Common myeloid progenitor, CD34-positive (primary cell): ENCODE measurements at regions not wholly inside any gene's neighbourhood (a gene's known extent, or its start where the extent isn't known, plus 50 kb on each side); places are given as distances from the start of the nearest gene placed in this dataset.

Experiments
- CTCF ChIA-PET: fragments of 350-600 bp; sonication (Branson Sonifier 250); formaldehyde crosslinking; loops from one replicate; lab custom pipeline; 2021; ENCODE audit warnings: antibody characterized with exemption; lab: Charles Lee
- POLR2A ChIA-PET: fragments of 350-600 bp; sonication (Branson Sonifier 250); formaldehyde crosslinking; loops from one replicate; lab custom pipeline; 2021; ENCODE audit warnings: antibody characterized with exemption; lab: Charles Lee
- DNase-seq, 3 donors: peaks; one replicate each; pipeline versions ENCODE4 v3.0.0 to v3.0.0-alpha.2; 2013
- H3K27ac ChIP-seq, 2 experiments: 1 replicate in 1 of 2; 2 replicates in 1 of 2; pipeline ENCODE4 v1.7.0; 2013; ENCODE audit warnings: inconsistent platforms in 2 of 2, low read length in 2 of 2, mild to moderate bottlenecking in 2 of 2, low read depth in 1 of 2, moderate library complexity in 1 of 2; ENCODE audit not compliant: severe bottlenecking in 2 of 2, insufficient read depth in 1 of 2, poor library complexity in 1 of 2
- H3K27me3 ChIP-seq, 5 experiments: replicated peaks in 2 of 5; 1 replicate in 3 of 5; 2 replicates in 2 of 5; pipeline versions ENCODE4 v1.6.1 to v1.7.0; 2013; ENCODE audit warnings: low read length in 4 of 5, mild to moderate bottlenecking in 2 of 5, moderate library complexity in 2 of 5, inconsistent platforms in 1 of 5; ENCODE audit not compliant: insufficient read depth in 5 of 5, control insufficient read depth in 4 of 5
- H3K36me3 ChIP-seq, 4 experiments: 1 replicate in 2 of 4; 2 replicates in 2 of 4; pipeline versions ENCODE4 v1.6.1 to v1.7.0; 2013; ENCODE audit warnings: low read length in 3 of 4, control low read depth in 1 of 4, mild to moderate bottlenecking in 1 of 4; ENCODE audit not compliant: control insufficient read depth in 4 of 4, insufficient read depth in 4 of 4
- H3K4me1 ChIP-seq, 4 experiments: 1 replicate in 3 of 4; 2 replicates in 1 of 4; pipeline versions ENCODE4 v1.6.1 to v1.7.1; 2013; ENCODE audit warnings: low read length in 3 of 4, mild to moderate bottlenecking in 3 of 4, control low read depth in 1 of 4, inconsistent platforms in 1 of 4, moderate library complexity in 1 of 4; ENCODE audit not compliant: control insufficient read depth in 4 of 4, insufficient read depth in 4 of 4; ENCODE audit errors: control extremely low read depth in 1 of 4
- H3K4me3 ChIP-seq, 7 experiments: 1 replicate in 4 of 7; 2 replicates in 3 of 7; pipeline versions ENCODE4 v1.5.1 to v1.7.0; 2013; ENCODE audit warnings: mild to moderate bottlenecking in 7 of 7, low read length in 6 of 7, moderate library complexity in 6 of 7, inconsistent platforms in 2 of 7, low read depth in 2 of 7, control low read depth in 1 of 7; ENCODE audit not compliant: insufficient read depth in 4 of 7, control insufficient read depth in 1 of 7; ENCODE audit errors: extremely low read depth in 1 of 7
- H3K9me3 ChIP-seq, 5 experiments: 1 replicate in 4 of 5; 2 replicates in 1 of 5; pipeline versions ENCODE4 v1.6.1 to v1.7.1; 2013; ENCODE audit warnings: low read length in 4 of 5, mild to moderate bottlenecking in 2 of 5, inconsistent platforms in 1 of 5, low read depth in 1 of 5, moderate library complexity in 1 of 5; ENCODE audit not compliant: control insufficient read depth in 4 of 5, insufficient read depth in 2 of 5; ENCODE audit errors: control extremely low read depth in 1 of 5
- WGBS: methylation state at CpG from one replicate; pipeline ENCODE4 v1.1.5; 2013; ENCODE audit not compliant: insufficient coverage; 5-methylcytosine and 5-hydroxymethylcytosine counted together

- ChIA-PET CTCF (interaction anchor here (0.8 kb wide), 1 partner anchor 10 kb away, joined by 3 read pairs; no protein-coding TSS in a partner anchor), POLR2A (no interaction called here)
- Histone ChIP-seq H3K9me3 (peaks cover 0 to 12% (median 4%) of the 10 kb centered on the region in 5 experiments), H3K4me3 (no peak overlapping the region), H3K36me3 (no peaks in the 10 kb centered on the region), H3K27ac (no peak overlapping the region), H3K27me3 (peaks cover 5 to 36% (median 31%) of the 10 kb centered on the region in 5 experiments), H3K4me1 (no peaks in the 10 kb centered on the region)
- DNase-seq = no peak
- 93% methylated on average over 4 of the region's 4 CpGs for WGBS
These were observed 50.2 kb upstream of the XPA start for GRCh38 chr9:97747201-97747965.

- Histone ChIP-seq H3K4me1 (no peaks in the 10 kb centered on the region), H3K9me3 (peaks cover 0 to 3% (median 0%) of the 10 kb centered on the region in 5 experiments), H3K4me3 (no peak overlapping the region), H3K36me3 (no peaks in the 10 kb centered on the region), H3K27ac (no peak overlapping the region), H3K27me3 (peaks cover 0 to 32% (median 22%) of the 10 kb centered on the region in 5 experiments)
- DNase-seq = no peak
- ChIA-PET POLR2A (no interaction called here), CTCF (no interaction called here)
- no CpG with 5 or more reads among the region's 1 CpG for WGBS
These were observed 51.4 kb upstream of the XPA start for GRCh38 chr9:97748525-97748924.

- Histone ChIP-seq H3K27ac (no peak overlapping the region), H3K27me3 (peaks cover 0 to 26% (median 12%) of the 10 kb centered on the region in 5 experiments), H3K4me1 (no peaks in the 10 kb centered on the region), H3K9me3 (peaks cover 0 to 7% (median 0%) of the 10 kb centered on the region in 5 experiments), H3K36me3 (no peaks in the 10 kb centered on the region), H3K4me3 (no peak overlapping the region)
- CTCF ChIA-PET = interaction anchor here (0.7 kb wide), 1 partner anchor 40 kb away, joined by 3 read pairs; no protein-coding TSS in a partner anchor
- POLR2A ChIA-PET = interaction anchor here (0.6 kb wide), 1 partner anchor 1159 kb away, joined by 8 read pairs; no protein-coding TSS in a partner anchor
- DNase-seq = no peak
- 73% methylated on average over 3 of the region's 3 CpGs for WGBS
These were observed 52.8 kb upstream of the XPA start for GRCh38 chr9:97749928-97750327.

- no peaks in the 10 kb centered on the region for H3K36me3 ChIP-seq
- DNase-seq = no peak
- peaks cover 0 to 18% (median 0%) of the 10 kb centered on the region in 5 experiments for H3K27me3 ChIP-seq
- no peak overlapping the region for H3K27ac ChIP-seq
- H3K9me3 ChIP-seq = peaks cover 0 to 10% (median 0%) of the 10 kb centered on the region in 5 experiments
- ChIA-PET CTCF (interaction anchor here (1.0 to 1.1 kb wide), 2 partner anchors 17 to 32 kb away, joined by 3 to 5 read pairs; no protein-coding TSS in a partner anchor), POLR2A (no interaction called here)
- no peak overlapping the region for H3K4me3 ChIP-seq
- no peaks in the 10 kb centered on the region for H3K4me1 ChIP-seq
These were observed 54.4 kb upstream of the XPA start for GRCh38 chr9:97751531-97751930.

- CTCF ChIA-PET = interaction anchor here (1.0 kb wide), 1 partner anchor 32 kb away, joined by 5 read pairs; no protein-coding TSS in a partner anchor
- 100% methylated on average over 2 of the region's 2 CpGs for WGBS
- POLR2A ChIA-PET = no interaction called here
These were observed 55.1 kb upstream of the XPA start for GRCh38 chr9:97752274-97752673.

DNA sequence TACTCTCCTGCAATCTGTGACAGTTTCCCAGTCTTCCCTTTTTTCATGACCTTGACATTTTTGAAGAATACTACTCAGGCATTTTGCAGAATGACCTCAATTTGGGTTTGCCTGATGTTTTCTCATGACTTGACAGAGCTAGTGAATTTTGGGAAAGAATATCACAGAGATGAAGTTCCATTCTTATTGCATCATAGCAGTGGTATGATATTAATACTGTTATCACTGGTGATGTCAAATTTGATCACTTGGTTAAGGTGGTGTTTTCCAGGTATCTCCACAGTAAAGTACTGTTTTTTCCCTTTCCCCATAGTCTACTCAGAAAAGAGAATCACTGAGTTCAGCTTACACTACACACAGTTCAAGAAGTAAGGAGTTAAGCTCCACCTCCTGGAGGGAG lies 56.2 kb upstream of the XPA start:
- Histone ChIP-seq H3K36me3 (no peaks in the 10 kb centered on the region), H3K27ac (no peak overlapping the region), H3K9me3 (peaks cover 0 to 13% (median 0%) of the 10 kb centered on the region in 5 experiments), H3K27me3 (peaks cover 0 to 18% (median 0%) of the 10 kb centered on the region in 5 experiments), H3K4me3 (no peak overlapping the region), H3K4me1 (no peaks in the 10 kb centered on the region)
- ChIA-PET CTCF (interaction anchor here (1.1 kb wide), 1 partner anchor 15 kb away, joined by 3 read pairs; no protein-coding TSS in a partner anchor), POLR2A (no interaction called here)
- no peak for DNase-seq

More at GRCh38 chr9:97752274-97752673, 55.1 kb upstream of the XPA start:
- Histone ChIP-seq H3K36me3 (no peaks in the 10 kb centered on the region), H3K4me3 (no peak overlapping the region), H3K4me1 (no peaks in the 10 kb centered on the region), H3K27ac (no peak overlapping the region), H3K9me3 (peaks cover 0 to 13% (median 0%) of the 10 kb centered on the region in 5 experiments), H3K27me3 (peaks cover 0 to 20% (median 0%) of the 10 kb centered on the region in 5 experiments)
- no peak for DNase-seq

- Histone ChIP-seq H3K27me3 (peaks cover 0 to 14% (median 0%) of the 10 kb centered on the region in 5 experiments), H3K4me3 (no peak overlapping the region), H3K9me3 (peaks cover 0 to 13% (median 0%) of the 10 kb centered on the region in 5 experiments), H3K36me3 (no peaks in the 10 kb centered on the region), H3K4me1 (no peaks in the 10 kb centered on the region), H3K27ac (no peak overlapping the region)
- CTCF ChIA-PET = interaction anchor here (1.1 kb wide), 1 partner anchor 16 kb away, joined by 3 read pairs; no protein-coding TSS in a partner anchor
- WGBS = 100% methylated on average over 1 of the region's 2 CpGs
- peak in 1 of 3 donors; percentile 11 for DNase-seq
- POLR2A ChIA-PET = no interaction called here
These were observed 56.8 kb upstream of the XPA start for GRCh38 chr9:97753975-97754374.
